GM18517 (cell line): ENCODE measurements at regions not wholly inside any gene's neighbourhood (a gene's known extent, or its start where the extent isn't known, plus 50 kb on each side); places are given as distances from the start of the nearest gene placed in this dataset.
"Not testable (repeated sequence)": the region's sequence is repeated elsewhere in the genome, so short reads cannot be mapped to it uniquely, and the experiment has no call there.

Source experiments
- ATAC-seq: cut with Tn5 transposase; IDR thresholded peaks from one replicate; pipeline ENCODE4 v1.9.1; 2021; ENCODE audit warnings: mild to moderate bottlenecking, moderate library complexity; ENCODE audit not compliant: unreplicated experiment

GRCh38 chr21:18117176-18117575 lies 127.5 kb upstream of the CHODL start:
- ATAC-seq, result no peak

DNA sequence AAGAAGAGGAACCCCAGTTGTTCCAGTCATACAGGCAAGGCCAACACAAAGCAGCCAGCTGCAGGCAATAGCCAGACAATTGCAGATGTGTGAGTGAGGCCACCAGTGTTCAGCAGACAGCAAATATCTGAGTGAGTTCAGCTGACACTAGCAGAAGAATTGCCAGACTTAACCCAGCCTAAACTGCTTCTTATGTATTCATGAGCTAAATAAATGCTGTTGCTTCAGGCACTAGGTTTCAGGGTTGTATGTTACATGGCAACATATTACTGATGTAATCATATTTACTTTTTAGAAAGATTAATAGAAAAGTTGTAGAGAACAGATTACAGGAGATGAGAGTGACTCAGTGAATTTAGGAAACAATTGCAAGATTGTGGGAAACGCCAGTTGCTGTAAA lies 129.8 kb upstream of the CHODL start:
- ATAC-seq, result no peak

DNA sequence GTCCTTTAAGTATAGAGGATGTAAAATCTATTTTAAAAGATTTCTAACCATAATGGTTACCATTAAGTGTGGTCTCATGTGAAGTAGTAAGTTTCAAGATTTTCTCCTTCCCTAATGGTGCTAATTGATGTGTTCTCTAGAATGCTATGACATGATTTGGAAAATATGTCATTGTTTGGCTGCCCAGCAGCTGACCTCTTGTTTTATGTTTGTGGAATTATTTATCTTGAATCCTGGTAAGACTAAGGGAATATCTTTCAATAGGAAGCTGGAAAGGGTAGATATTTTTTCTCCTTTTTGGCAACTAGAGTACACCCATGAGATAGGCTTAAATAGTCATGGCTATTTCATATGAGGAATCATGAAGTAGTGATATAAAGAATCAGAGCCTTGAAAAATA lies 139.8 kb upstream of the CHODL start:
- ATAC-seq, result no peak

DNA sequence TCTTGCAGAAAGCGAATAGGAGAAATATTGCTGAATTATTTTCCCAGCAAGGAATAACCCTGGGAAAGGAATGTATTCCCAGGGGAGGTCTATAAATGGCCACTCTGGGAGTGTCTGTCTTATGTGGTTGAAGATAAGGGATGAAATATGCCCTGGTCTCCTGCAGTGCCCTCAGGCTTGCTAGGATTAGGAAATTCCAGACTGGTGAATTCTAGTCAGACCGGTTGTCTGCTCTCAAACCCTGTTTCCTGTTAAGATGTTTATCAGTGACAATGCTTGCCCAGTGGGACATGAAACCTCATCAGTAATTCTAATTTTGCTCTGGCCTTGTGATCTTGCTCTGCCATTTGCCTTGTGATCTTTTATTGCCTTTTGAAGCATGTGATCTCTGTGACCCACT lies 148.2 kb upstream of the CHODL start:
- not testable (repeated sequence) for ATAC-seq

DNA sequence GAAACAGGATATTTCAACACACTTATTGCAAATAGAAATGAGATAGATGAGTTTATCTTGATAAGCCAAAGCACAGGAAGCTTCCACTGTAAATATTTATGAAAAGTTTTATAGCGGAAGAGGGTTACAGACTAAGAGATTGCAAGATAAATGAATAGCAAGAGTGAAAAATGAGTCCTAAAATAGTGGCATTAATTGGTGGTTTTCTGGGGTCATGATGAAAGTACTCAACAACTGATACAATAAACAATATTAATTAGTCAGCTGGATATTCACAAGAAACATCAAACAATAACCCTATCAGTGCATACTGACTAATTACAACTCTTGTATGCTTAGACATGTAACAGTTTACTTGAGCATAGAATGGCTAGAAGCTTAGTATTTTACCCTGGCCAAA lies 154.8 kb upstream of the CHODL start:
- ATAC-seq, result no peak

GRCh38 chr21:18070392-18070791 lies 174.2 kb upstream of the CHODL start:
- no peak for ATAC-seq

GRCh38 chr21:18069875-18070274 lies 174.8 kb upstream of the CHODL start:
- ATAC-seq, result no peak

DNA sequence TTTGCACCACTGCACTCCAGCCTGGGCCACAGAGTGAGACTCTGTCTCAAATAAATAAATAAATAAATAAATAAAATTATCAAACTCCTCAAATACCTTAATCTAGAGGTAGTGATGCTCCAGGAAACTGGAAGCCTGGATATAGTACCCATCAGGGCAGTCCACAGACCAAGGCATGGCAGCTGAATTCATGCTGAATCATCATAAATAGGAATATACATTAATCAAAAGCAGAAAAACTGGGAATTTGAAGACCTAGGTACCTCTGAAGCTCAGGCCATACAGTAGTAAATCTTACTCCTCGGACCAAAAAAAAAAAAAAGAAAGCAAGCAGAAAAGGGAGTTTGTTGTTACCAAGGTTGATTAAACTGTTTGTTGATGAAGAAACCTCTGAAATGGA lies 184.2 kb upstream of the CHODL start:
- ATAC-seq, result no peak

DNA sequence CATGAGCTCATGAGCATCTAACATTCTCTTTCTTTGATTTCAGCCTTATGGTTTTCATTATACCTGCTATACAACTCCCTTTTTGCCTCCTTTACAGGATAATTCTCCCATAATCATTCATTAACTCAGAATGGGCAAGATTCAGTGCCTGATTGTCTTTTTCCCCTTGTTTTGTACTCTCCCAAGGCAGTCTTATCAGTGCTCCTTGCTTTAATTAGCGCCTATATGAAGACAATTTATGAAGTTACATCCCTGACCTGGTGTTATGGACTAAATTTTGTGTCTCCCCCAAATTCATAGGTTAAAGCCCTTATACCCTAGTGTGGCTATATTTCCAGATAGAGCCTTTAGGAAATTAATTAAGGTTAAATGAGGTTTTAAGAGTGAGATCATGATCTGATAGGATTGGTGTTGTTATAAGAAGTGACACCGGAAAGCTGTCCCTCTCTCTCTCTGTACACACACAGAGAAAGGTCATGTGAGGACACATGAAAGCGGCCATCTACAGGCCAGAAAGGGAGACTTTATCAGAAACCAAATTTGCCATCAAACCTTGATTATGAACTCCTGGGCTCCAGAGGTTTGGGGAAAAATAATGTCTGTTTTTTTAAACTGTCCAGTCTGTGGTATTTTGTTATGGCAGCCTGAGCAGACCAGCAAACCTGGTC lies 185.8 kb upstream of the CHODL start:
- no peak for ATAC-seq

DNA sequence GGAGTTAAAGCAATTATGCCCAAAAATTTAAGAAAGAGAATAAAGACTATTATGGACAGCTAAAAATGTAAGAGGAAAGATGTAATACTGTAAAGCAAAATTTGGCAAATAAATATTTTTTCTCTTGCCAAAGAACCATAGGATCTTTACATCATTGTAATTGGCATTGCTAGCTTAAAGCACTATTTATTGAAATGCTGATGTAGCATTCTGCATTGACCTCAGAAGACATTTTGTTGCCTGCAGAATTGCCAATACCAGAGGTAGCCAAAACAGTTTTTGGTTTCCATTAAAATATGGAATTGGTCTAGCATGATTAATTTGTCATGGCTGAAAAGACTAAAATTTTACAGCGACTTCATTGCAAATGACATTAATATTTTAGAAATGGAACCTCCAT lies 191.5 kb upstream of the CHODL start:
- no peak for ATAC-seq

- ATAC-seq, result no peak
These were observed 195.2 kb upstream of the CHODL start for GRCh38 chr21:18049461-18049860.

DNA sequence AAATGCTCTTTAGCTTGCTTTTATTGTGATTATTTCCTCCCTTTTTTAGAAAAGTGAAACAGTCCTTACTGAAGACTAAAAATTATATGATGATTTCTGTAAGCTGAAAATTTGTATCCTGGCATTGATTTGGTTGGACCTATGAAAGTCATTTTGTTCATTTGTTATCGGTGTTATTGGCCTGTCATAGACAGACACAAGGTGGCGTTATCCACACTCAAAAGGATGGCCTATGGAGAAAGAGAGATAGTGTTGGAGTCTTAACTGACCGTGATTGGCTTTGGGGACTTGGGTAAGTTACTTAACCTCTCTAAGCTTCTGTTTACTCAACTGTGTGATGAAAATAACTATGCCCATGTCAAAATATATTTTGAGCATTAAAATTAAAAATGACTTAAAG lies 203.6 kb upstream of the CHODL start:
- ATAC-seq, result no peak

DNA sequence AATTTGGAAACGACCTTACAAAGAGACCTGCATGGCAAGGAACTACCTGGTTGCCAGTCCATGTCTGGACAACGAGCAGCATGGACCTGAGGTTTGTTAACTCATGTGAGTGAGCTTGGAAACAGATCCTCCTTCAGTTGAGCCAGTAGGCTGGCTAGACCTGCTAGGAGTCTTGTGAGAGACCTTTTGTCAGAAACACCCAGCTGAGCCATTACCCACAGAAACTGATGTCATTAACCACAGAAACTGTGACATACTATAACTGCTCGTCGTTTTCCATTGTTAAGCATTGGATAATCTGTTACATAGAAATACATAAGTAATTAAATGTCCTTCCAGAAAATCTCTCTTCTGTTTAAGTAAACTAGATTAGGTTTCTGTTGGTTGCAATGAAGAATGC lies 211.1 kb upstream of the C21orf91 start:
- no peak for ATAC-seq

GRCh38 chr21:18026359-18026758 lies 207.2 kb upstream of the C21orf91 start:
- ATAC-seq, result no peak

DNA sequence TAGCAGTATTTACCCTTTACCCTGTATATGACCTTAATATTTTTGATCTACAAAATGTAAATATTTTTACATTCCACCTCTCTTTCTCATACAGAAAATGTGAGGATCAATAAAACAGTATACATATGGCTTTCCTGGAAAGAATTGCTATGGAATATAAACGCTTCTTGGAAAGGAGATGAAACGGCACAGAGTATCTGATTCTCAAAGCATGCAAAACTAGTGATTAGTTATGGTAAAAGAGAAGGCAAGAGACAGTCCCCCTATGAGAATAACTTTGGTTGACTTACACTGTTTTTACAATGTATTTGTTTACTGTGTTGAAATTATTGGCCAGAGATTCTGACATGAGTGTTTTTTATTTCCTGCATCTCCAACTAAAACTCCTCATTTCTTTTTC lies 204.6 kb upstream of the C21orf91 start:
- no peak for ATAC-seq

DNA sequence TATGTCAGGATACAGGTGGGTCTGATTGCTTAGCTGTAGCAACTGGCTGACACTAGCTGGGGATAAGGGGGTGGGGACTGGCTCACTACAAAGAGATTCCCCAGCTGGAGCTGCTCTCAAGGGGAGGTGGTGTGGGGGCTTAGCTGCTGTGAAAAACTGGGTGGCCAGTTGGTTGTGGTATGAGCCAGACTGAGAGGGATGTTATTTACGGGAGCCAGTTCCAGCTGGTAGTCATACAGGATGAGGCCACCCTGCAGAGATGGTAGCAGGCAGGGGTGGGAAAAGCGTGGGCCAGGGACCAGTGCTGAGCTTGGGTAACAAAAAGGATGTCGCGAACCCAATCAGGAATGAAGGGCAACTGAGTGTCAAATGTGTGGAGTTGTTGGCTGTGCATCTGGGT lies 204.0 kb upstream of the C21orf91 start:
- no peak for ATAC-seq

GRCh38 chr21:18007121-18007520 lies 188.0 kb upstream of the C21orf91 start:
- ATAC-seq, result no peak

DNA sequence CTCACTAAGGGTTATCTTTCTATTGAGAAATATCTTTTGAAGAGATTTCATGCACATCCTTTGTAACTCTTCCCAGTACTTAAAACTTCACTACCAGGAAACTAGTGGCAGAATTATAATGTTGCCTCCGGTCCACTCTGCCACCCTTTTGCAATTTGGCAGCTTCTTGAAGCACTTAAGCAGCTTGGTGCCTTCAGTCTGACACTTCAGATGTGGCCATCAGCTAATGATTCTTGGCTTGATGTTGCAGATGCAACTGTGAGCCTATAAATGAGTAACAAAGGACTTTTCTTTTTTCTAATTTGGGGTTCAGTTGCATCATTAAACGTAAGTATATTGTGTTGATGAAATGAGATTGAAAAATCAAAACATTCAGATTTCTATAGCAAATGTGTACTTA lies 187.5 kb upstream of the C21orf91 start:
- ATAC-seq, result no peak

DNA sequence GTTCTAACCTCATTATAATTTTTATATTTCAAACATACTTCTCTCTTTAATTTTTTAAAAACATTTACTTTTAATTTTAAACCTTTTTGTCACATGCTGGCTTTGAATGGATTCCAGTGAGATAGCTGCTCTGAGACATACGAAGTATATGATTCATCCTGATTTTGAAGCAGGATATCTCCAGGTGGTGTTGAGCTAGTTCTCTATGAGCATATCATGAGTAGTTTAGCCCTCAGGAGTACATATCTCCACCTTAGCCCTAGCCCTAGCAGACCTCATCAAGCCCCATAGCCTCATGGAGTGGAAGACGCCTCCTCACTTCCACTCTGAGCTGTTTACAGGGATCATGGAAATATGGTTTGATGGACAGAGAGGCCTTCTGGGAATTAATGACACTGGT lies 183.2 kb upstream of the C21orf91 start:
- no peak for ATAC-seq

DNA sequence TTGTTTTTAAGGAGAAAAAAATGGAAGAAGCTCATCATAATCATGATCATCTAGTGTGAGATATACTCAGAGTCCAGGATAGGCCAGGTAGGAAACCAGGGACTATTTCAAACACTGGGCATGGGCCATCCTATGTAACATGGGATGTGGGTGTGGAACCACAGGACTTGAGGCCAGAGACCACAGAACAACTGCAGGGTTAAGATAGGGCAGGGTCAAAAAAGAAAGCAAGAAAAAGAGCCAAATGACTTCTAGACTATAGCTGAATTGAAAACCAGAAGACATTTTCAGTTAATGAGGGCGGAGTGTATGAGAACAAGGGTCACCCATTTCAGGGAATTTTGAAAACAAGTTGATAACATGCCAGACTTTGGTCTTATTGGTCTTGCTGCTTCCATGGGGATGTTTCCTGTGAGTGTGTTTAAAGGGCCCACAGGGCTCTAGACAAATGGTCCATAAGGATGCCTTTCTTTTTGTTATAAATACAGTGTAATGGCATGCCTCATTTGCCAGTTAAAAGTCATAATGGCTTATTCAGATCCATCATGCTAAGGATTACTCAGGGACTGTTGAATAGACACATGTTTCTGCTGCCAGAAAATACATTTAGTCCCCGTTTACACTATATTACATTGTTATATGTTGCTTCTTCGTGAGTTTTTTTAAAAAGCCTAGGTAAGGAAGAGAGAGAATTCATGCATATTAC lies 182.0 kb upstream of the C21orf91 start:
- ATAC-seq, result no peak

DNA sequence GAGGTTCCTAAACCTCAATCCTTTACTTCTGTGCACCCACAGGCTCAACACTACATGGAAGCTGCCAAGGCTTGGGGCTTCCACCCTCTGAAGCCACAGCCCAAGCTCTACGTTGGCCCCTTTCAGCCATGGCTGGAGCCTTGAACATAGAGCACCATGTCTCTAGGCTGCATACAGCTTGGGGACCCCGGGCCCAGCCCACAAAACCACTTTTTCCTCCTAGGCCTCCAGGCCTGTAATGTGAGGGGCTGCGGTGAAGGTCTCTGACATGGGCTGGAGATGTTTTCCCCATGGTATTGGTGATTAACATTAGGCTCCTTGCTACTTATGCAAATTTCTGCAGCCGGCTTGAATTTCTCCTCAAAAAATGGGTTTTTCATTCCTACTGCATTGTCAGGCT lies 179.4 kb upstream of the C21orf91 start:
- not testable (repeated sequence) for ATAC-seq

GRCh38 chr21:17989780-17990179 lies 170.6 kb upstream of the C21orf91 start:
- no peak for ATAC-seq

DNA sequence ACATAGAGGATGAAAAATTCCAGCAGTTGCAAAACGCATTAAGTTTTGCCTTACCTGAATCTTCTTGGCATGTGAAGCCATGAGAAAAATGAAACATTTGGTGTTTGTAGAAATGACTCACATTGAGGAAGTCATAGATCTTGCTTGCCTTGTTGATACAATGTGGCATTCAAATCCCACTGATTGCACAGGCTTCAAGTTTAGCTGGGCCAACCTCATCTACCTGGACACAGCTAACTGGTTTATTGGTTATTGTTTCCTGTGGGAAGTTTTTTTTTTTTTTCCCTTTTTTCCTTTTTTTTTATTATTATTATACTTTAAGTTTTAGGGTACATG lies 168.9 kb upstream of the C21orf91 start:
- no peak for ATAC-seq
